GM12892 (cell line): ENCODE measurements at regions not wholly inside any gene's neighbourhood (a gene's known extent, or its start where the extent isn't known, plus 50 kb on each side); places are given as distances from the start of the nearest gene placed in this dataset.

Source experiments
- POLR2A ChIP-seq: IDR thresholded peaks from 2 replicates; pipeline ENCODE4 v1.6.1; 2011; ENCODE audit warnings: low read depth, low read length, control low read depth
- POLR2AphosphoS5 ChIP-seq: IDR thresholded peaks from 2 replicates; pipeline ENCODE4 v1.6.1; 2011; ENCODE audit warnings: low read depth, low read length, control low read depth
- TAF1 ChIP-seq: IDR thresholded peaks from 2 replicates; pipeline ENCODE4 v1.6.1; 2011; ENCODE audit warnings: low read depth, mild to moderate bottlenecking, control low read depth, low read length, borderline replicate concordance

DNA sequence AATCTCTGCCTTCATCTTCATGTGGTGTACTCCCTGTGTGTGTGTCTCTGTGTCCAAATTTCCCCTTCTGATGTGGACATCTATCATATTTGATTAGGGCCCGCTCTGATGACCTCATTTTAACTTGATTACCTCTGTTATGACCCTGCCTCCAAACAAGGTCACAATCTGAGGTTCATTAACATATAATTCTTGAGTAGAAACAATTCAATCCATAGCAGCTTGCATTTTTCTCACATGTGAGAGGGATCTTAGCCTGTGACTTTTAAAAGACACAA is 130.9 kb upstream of the RAB4A start:
- TF ChIP-seq POLR2AphosphoS5 (no peak), POLR2A (no peak), TAF1 (no peak)
